Activated naive CD4-positive, alpha-beta T cell treated with anti-CD3 and anti-CD28 coated beads for 36 hours (primary cell): ENCODE measurements at regions not wholly inside any gene's neighbourhood (a gene's known extent, or its start where the extent isn't known, plus 50 kb on each side); places are given as distances from the start of the nearest gene placed in this dataset.
"Not testable (repeated sequence)": the region's sequence is repeated elsewhere in the genome, so short reads cannot be mapped to it uniquely, and the experiment has no call there.

Experiments used
- CTCF ChIA-PET: fragments of 350-600 bp; sonication (Branson Sonifier 250); formaldehyde crosslinking; loops from one replicate; lab custom pipeline; 2021; ENCODE audit warnings: antibody characterized with exemption; lab: Charles Lee
- DNase-seq: peaks from one replicate; pipeline ENCODE4 v3.0.0-alpha.2; 2020
- H3K27ac Mint-ChIP-seq: one replicate; pipeline ENCODE4 v1.8.0; 2021; ENCODE audit warnings: mild to moderate bottlenecking, mixed read lengths
- H3K27me3 Mint-ChIP-seq: one replicate; pipeline ENCODE4 v1.8.0; 2021; ENCODE audit warnings: low read depth, mixed read lengths
- H3K36me3 Mint-ChIP-seq: one replicate; pipeline ENCODE4 v1.8.0; 2021; ENCODE audit warnings: low read depth, mixed read lengths
- H3K4me1 Mint-ChIP-seq: one replicate; pipeline ENCODE4 v1.8.0; 2021; ENCODE audit warnings: low read depth, mixed read lengths
- H3K4me3 Mint-ChIP-seq: one replicate; pipeline ENCODE4 v1.8.0; 2021; ENCODE audit warnings: mild to moderate bottlenecking, moderate library complexity, mixed read lengths
- H3K9me3 Mint-ChIP-seq: one replicate; pipeline ENCODE4 v1.8.0; 2021; ENCODE audit warnings: mixed read lengths
- intact Hi-C: fragments of 100-400 bp; cut with micrococcal nuclease; formaldehyde crosslinking; loops from one replicate; pipeline ENCODE4 v1.15.1; 2023

DNA sequence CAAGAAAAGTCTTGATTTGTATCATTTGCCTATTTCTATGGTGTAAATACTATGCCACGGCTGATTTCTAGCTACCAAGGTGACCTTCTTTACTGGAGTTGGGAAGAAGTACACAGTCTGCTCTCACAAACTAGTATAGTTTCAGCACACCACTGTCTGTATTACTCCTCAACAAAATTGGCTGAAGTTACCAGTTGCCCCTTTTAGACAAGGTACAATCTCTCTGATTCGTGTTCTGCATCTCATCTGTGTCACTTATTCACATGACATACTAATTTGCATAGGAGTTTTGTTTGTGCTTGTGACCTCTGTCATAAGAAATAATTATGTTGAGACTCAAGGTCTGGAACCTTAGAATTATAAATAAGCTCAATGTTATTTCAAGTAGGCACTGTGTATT lies 97.3 kb downstream of the C11orf87 start:
- Mint-ChIP-seq H3K27me3 (no peaks in the 10 kb centered on the region), H3K27ac (no peak overlapping the region), H3K4me1 (no peaks in the 10 kb centered on the region), H3K4me3 (no peak overlapping the region), H3K36me3 (no peaks in the 10 kb centered on the region), H3K9me3 (no peaks in the 10 kb centered on the region)
- CTCF ChIA-PET, result no interaction called here
- intact Hi-C loops, result no loop called here
- DNase-seq, result no peak

DNA sequence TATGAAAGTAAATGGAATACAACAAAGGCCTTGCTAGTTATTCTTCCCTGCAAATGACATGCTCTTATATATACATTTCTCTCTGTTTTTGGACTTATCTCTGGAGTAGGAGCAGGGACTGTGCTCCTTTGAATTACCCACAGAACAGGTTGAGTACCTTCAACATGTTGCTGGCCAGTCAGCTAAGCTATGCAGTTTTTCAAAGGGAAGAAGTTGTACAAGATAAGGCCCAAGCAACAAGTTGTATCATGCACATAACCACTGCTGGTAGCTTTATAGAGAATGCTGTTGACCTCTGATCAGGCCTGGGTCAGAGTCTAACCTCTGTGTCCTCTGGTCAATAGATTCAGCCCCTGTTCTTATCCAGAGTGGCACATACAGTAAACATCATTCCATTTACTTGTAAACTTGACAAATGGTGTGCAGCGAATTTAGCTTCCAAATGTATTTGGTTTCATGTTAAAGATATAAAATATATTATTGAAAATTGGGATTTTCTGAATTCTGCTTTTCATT lies 99.6 kb downstream of the C11orf87 start:
- no peak for DNase-seq
- Mint-ChIP-seq H3K36me3 (no peaks in the 10 kb centered on the region), H3K27me3 (no peaks in the 10 kb centered on the region), H3K4me3 (no peak overlapping the region), H3K9me3 (peaks cover 2% of the 10 kb centered on the region), H3K4me1 (no peaks in the 10 kb centered on the region), H3K27ac (no peak overlapping the region)
- intact Hi-C loops, result no loop called here
- CTCF ChIA-PET, result no interaction called here

DNA sequence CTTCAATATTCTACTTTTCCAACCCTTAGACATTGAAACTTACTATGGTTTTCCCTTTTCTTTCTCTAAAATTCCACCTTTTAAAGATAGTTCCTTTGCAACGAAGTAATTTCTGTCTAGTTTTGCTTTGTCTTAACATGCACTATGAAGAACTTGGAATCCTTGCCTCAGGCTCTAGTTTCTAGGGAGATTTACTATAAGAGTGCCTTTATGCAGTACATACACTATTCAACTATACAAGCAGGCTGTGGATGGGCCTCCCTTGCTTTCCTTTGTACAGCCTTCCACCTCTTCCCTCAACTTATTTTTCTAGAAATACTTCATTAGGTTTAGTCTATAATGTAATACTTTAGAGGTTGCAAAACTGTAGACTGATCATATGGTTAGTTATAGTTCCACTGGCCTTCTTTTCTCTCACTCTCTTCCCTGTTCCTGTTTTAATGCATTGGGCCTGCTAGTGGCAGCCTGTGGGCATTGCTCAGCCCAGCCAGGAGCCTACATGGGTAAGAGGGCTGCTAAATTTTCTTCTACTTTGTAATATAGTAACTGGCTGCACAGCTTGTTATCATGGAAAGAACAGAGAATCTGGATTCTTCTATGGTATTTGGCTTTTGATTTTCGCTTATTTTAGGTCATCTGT lies 100.2 kb downstream of the C11orf87 start:
- Mint-ChIP-seq H3K4me3 (no peak overlapping the region), H3K36me3 (no peaks in the 10 kb centered on the region), H3K27me3 (no peaks in the 10 kb centered on the region), H3K4me1 (no peaks in the 10 kb centered on the region), H3K9me3 (peaks cover 2% of the 10 kb centered on the region), H3K27ac (no peak overlapping the region)
- CTCF ChIA-PET, result no interaction called here
- intact Hi-C loops, result no loop called here
- no peak for DNase-seq

DNA sequence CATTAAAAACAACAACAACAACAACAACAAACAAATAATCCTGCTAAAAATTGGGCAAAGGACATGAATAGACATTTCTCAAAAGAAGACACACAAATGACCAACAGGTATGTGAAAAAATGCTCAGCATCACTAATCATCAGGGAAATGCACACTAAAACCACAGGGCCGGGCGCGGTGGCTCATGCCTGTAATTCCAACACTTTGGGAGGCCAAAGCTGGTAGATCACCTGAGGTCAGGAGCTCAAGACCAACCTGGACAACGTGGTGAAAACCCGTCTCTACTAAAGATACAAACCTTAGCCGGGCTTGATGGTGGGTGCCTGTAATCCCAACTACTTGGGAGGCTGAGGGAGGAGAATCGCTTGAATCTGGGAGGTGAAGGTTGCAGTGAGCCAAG lies 103.6 kb downstream of the C11orf87 start:
- H3K4me3 Mint-ChIP-seq, H3K4me1 Mint-ChIP-seq, H3K27ac Mint-ChIP-seq, intact Hi-C loops, H3K9me3 Mint-ChIP-seq, CTCF ChIA-PET, DNase-seq, H3K36me3 Mint-ChIP-seq, H3K27me3 Mint-ChIP-seq: not testable (repeated sequence)

DNA sequence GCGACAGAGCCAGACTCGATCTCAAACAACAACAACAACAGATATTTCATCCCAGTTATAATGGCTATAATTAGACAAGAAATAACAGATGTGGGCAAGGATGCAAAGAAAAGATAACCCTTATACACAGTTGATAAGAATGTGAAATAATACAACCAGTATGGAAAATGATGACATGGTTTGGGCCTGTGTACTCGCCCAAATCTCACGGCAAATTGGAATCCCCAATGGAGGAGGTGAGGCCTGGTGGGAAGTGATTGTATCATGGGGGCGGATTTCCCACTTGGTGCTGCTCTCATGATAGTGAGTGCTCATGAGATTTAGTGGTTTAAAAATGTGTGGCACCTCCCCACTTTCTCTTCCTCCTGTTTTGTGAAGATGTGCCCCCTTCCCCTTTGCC lies 104.1 kb downstream of the C11orf87 start:
- CTCF ChIA-PET, result no interaction called here
- H3K9me3 Mint-ChIP-seq, result peaks cover 4% of the 10 kb centered on the region
- no peaks in the 10 kb centered on the region for H3K27me3 Mint-ChIP-seq
- no peak overlapping the region for H3K4me3 Mint-ChIP-seq
- no peak for DNase-seq
- H3K36me3 Mint-ChIP-seq, result no peaks in the 10 kb centered on the region
- no peak overlapping the region for H3K27ac Mint-ChIP-seq
- no peaks in the 10 kb centered on the region for H3K4me1 Mint-ChIP-seq
- intact Hi-C loops, result no loop called here

DNA sequence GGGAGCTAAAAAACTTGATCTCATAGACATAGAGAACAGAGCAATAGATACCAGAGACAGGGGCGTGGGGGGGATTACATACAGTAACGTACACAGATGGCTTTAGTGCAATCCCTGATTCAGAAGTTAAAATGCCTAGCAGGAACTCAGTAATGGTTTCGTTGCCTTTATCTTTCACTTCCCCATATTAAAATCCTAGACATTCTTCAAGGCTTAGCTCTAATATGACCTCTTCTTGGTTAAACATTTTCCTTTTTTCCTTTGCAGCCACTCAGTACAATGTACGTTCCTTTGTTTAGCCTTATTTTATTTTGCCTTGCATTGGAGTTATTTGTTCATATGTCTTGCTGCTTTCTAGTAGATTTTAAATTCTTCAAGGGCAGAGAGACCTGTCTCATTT lies 104.9 kb downstream of the C11orf87 start:
- H3K36me3 Mint-ChIP-seq, result no peaks in the 10 kb centered on the region

DNA sequence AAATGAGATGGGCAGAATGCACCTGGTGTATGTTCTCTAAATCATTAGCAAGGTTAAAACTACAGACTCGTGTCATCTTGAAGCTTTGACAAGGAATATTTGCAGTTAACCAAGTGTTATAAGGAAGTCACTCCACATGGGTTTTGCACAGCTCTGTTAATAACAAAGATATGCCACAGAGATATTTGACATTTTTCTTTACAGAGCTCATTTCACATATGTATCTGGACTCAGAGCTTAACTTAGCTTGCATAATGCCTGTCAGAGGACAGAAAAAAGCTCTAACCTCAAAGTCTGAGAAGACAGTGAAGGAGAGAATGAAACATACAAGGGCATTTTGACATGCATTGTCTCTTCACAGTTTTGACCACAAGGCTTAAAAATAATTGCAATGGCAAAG lies 105.5 kb downstream of the C11orf87 start:
- no peaks in the 10 kb centered on the region for H3K27me3 Mint-ChIP-seq
- no peaks in the 10 kb centered on the region for H3K36me3 Mint-ChIP-seq
- intact Hi-C loops, result no loop called here
- H3K4me1 Mint-ChIP-seq, result no peaks in the 10 kb centered on the region
- CTCF ChIA-PET, result no interaction called here
- H3K4me3 Mint-ChIP-seq, result no peak overlapping the region
- DNase-seq, result no peak
- H3K9me3 Mint-ChIP-seq, result peaks cover 4% of the 10 kb centered on the region
- H3K27ac Mint-ChIP-seq, result no peak overlapping the region

More for the DNA sequence above, 104.9 kb downstream of the C11orf87 start:
- Mint-ChIP-seq H3K27me3 (no peaks in the 10 kb centered on the region), H3K4me1 (no peaks in the 10 kb centered on the region), H3K27ac (no peak overlapping the region), H3K4me3 (no peak overlapping the region), H3K9me3 (peaks cover 4% of the 10 kb centered on the region)
- CTCF ChIA-PET, result no interaction called here
- DNase-seq, result no peak
- intact Hi-C loops, result no loop called here

DNA sequence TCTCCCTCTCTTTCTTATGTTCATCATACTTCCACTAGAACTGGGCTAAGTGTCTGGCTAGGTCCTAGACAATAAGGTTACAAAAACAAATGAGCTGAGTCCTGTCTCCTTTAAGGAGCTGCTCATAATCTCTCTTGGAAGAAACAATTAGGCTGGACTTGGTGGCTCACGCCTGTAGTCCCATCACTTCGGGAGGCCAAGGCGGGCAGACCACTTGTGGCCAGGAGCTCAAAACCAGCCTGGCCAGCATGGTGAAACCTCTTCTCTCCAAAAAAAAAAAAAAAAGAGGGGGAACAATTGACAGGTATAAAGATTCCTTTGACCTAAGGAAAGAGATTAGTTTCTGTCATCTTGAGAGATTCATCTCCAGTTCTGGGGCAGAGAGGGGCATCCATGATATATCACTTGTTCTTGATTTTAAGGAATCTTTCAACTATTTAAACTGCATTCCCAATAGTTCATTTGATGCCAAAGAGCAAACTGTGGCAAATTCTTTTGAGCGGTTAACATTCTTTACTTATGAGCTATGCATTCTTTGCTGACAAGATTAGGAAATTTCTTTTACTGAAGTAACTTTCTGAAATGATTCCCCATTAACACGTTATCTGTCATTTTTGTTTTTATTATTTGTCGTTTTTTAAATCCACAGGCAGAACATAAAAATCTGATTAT lies 125.5 kb downstream of the C11orf87 start:
- DNase-seq, result no peak
- CTCF ChIA-PET, result interaction anchor here (0.9 kb wide), 1 partner anchor 17 kb away, joined by 3 read pairs; no protein-coding TSS in a partner anchor
- no peak overlapping the region for H3K4me3 Mint-ChIP-seq
- no peaks in the 10 kb centered on the region for H3K4me1 Mint-ChIP-seq
- peaks cover 6% of the 10 kb centered on the region for H3K9me3 Mint-ChIP-seq
- H3K27ac Mint-ChIP-seq, result no peak overlapping the region
- intact Hi-C loops, result no loop called here
- no peaks in the 10 kb centered on the region for H3K27me3 Mint-ChIP-seq
- H3K36me3 Mint-ChIP-seq, result no peaks in the 10 kb centered on the region

DNA sequence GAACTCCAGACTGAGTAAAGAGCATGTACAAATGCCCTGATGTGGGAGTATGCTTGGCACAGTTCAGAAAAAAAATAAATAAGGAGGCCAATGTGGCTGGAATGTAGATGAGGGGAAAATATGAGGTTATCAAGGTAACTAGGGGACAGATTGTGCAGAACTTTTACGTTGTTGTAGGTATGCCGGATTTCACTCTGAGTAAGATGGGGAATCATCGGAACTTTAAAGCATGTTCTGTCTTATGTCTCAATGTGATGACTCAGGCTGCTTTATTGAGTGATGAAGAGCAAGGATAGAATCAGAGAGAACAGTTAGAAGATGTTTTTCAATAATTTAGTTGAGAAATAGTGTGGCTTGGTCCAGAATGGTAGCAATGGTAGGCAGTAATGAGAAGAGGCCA lies 130.4 kb downstream of the C11orf87 start:
- CTCF ChIA-PET, result no interaction called here
- Mint-ChIP-seq H3K4me3 (no peak overlapping the region), H3K27ac (no peak overlapping the region), H3K27me3 (no peaks in the 10 kb centered on the region), H3K9me3 (peaks cover 1% of the 10 kb centered on the region), H3K36me3 (no peaks in the 10 kb centered on the region), H3K4me1 (no peaks in the 10 kb centered on the region)
- intact Hi-C loops, result no loop called here
- no peak for DNase-seq

DNA sequence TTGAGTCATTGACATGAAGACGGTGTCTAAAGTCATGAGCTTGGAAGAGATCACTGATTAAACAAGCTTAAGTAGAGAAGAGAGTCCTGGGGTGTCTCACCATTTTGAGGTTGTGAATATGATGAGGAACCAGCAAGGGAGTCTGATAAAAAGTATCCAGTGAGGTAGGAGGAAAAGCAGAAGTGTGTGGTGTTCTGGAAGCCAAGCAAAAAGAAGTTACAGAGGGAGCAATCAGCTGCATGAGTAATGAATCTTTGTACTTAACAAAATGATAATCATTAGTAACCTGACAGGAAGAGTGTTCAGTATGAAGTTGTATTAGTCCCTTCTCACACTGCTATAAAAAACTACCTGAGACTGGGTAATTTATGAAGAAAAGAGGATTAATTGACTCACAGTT lies 131.3 kb downstream of the C11orf87 start:
- intact Hi-C loops, result no loop called here

DNA sequence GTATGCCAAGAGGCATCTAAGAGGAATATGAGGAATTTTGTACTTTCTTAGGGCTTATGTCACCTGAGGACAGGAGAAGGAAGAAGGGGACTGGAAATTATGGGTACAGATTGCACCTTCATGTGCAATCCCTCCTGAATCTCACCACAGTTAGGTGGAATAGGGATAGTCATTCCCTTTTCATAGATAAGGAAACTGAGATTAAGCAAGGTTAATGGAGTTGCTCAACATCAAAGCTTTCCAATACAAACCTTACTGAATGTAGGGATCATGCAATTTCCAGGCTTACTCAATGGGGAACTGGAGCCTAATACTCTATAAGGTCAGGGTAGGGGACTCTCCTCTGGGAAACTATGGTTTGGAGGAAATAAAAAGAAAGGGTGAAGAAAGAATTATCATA lies 133.0 kb downstream of the C11orf87 start:
- Mint-ChIP-seq H3K36me3 (no peaks in the 10 kb centered on the region), H3K27ac (no peak overlapping the region), H3K4me1 (no peaks in the 10 kb centered on the region), H3K9me3 (peaks cover 8% of the 10 kb centered on the region), H3K4me3 (no peak overlapping the region), H3K27me3 (no peaks in the 10 kb centered on the region)
- CTCF ChIA-PET, result no interaction called here
- intact Hi-C loops, result no loop called here
- DNase-seq, result no peak

More for the DNA sequence above, 131.3 kb downstream of the C11orf87 start:
- no peak overlapping the region for H3K4me3 Mint-ChIP-seq
- H3K36me3 Mint-ChIP-seq, result no peaks in the 10 kb centered on the region
- no peaks in the 10 kb centered on the region for H3K27me3 Mint-ChIP-seq
- H3K27ac Mint-ChIP-seq, result no peak overlapping the region
- CTCF ChIA-PET, result no interaction called here
- no peak for DNase-seq
- peaks cover 3% of the 10 kb centered on the region for H3K9me3 Mint-ChIP-seq
- H3K4me1 Mint-ChIP-seq, result no peaks in the 10 kb centered on the region

DNA sequence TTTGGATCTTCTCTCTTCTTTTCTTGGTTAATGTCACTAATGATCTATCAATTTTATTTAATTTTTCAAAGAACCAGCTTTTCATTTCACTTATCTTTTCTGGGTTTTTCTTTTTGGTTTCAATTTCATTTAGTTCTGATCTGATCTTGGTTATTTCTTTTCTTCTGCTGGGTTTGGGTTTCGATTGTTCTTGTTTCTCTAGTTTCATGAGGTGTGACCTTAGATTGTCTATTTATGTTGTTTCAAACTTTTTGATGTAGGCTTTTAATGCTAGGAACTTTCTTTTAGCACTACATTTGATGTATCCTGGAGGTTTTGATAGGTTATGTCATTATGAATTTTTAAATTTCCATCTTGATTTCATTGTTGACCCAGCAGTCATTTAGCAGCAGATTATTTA lies 142.3 kb downstream of the C11orf87 start:
- Mint-ChIP-seq H3K36me3 (no peaks in the 10 kb centered on the region), H3K27me3 (no peaks in the 10 kb centered on the region), H3K27ac (no peak overlapping the region), H3K9me3 (peaks cover 6% of the 10 kb centered on the region), H3K4me1 (no peaks in the 10 kb centered on the region), H3K4me3 (no peak overlapping the region)
- intact Hi-C loops, result no loop called here
- CTCF ChIA-PET, result no interaction called here
- DNase-seq, result no peak

DNA sequence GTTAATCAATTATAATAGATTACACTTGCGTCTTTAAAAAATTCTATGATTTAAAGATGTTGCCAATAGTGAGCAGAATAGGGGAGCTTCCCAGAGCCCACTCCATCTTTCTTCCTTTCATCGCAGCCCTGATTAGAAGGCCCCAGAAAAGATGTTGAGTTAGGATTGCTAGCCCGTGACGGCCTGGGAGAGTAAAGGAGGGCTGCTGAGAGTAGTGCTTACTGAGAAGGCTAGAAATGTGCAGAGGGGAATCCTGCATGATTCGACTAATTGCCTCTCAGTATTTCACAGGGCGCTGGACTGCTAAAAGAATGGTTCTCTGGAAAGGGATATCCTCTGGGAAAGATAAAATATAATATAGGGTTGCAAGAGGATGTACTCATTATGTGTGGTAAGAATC lies 160.5 kb downstream of the C11orf87 start:
- H3K4me1 Mint-ChIP-seq, result no peaks in the 10 kb centered on the region
- no peaks in the 10 kb centered on the region for H3K36me3 Mint-ChIP-seq
- H3K27me3 Mint-ChIP-seq, result no peaks in the 10 kb centered on the region
- intact Hi-C loops, result no loop called here
- peaks cover 5% of the 10 kb centered on the region for H3K9me3 Mint-ChIP-seq
- H3K4me3 Mint-ChIP-seq, result no peak overlapping the region
- CTCF ChIA-PET, result no interaction called here
- no peak overlapping the region for H3K27ac Mint-ChIP-seq
- DNase-seq, result no peak
